HL-60 (cell line): ENCODE measurements at regions not wholly inside any gene's neighbourhood (a gene's known extent, or its start where the extent isn't known, plus 50 kb on each side); places are given as distances from the start of the nearest gene placed in this dataset.

Experiments used
- DNase-seq, 2 experiments: peaks; one replicate each; pipeline ENCODE4 v3.0.0-alpha.2; 2010 to 2020; ENCODE audit warnings: low read depth in 1 of 2, low spot score in 1 of 2
- H3K27ac ChIP-seq: fragments of 250-450 bp; sonication (Bioruptor Pico); replicated peaks from 2 replicates; pipeline ENCODE4 v1.5.1; 2020; ENCODE audit warnings: mild to moderate bottlenecking, moderate library complexity
- H3K27me3 ChIP-seq: fragments of 250-450 bp; sonication (Bioruptor Pico); 2 replicates; pipeline ENCODE4 v1.5.1; 2021; ENCODE audit warnings: mild to moderate bottlenecking, moderate library complexity; ENCODE audit not compliant: insufficient read depth, poor library complexity, severe bottlenecking
- H3K4me3 ChIP-seq: replicated peaks from 2 replicates; pipeline ENCODE4 v1.5.1; 2011; ENCODE audit warnings: mild to moderate bottlenecking, control low read depth, low read length; ENCODE audit not compliant: insufficient read depth
- CTCF ChIP-seq: IDR thresholded peaks from one replicate; pipeline ENCODE4 v1.5.1; 2011; ENCODE audit warnings: low read length, control low read depth, inconsistent platforms; ENCODE audit not compliant: insufficient read depth
- GABPA ChIP-seq: IDR thresholded peaks from 2 replicates; pipeline ENCODE4 v1.6.1; 2012; ENCODE audit warnings: low read depth
- POLR2AphosphoS5 ChIP-seq: IDR thresholded peaks from 2 replicates; pipeline ENCODE4 v1.6.1; 2012; ENCODE audit warnings: low read depth
- SPI1 ChIP-seq: IDR thresholded peaks from 2 replicates; pipeline ENCODE4 v1.6.1; 2012; ENCODE audit warnings: low read depth, mild to moderate bottlenecking, borderline replicate concordance
- TF ChIP-seq, protein P1 (sequence below): IDR thresholded peaks from 2 replicates; pipeline ENCODE4 v1.6.1; 2012; ENCODE audit warnings: low read depth; ENCODE audit not compliant: insufficient replicate concordance

- Histone ChIP-seq H3K4me3 (no peak overlapping the region), H3K27ac (no peak overlapping the region), H3K27me3 (no peaks in the 10 kb centered on the region)
- TF ChIP-seq POLR2AphosphoS5 (no peak), CTCF (no peak), GABPA (no peak), SPI1 (no peak)
- TF ChIP-seq, protein P1, sequence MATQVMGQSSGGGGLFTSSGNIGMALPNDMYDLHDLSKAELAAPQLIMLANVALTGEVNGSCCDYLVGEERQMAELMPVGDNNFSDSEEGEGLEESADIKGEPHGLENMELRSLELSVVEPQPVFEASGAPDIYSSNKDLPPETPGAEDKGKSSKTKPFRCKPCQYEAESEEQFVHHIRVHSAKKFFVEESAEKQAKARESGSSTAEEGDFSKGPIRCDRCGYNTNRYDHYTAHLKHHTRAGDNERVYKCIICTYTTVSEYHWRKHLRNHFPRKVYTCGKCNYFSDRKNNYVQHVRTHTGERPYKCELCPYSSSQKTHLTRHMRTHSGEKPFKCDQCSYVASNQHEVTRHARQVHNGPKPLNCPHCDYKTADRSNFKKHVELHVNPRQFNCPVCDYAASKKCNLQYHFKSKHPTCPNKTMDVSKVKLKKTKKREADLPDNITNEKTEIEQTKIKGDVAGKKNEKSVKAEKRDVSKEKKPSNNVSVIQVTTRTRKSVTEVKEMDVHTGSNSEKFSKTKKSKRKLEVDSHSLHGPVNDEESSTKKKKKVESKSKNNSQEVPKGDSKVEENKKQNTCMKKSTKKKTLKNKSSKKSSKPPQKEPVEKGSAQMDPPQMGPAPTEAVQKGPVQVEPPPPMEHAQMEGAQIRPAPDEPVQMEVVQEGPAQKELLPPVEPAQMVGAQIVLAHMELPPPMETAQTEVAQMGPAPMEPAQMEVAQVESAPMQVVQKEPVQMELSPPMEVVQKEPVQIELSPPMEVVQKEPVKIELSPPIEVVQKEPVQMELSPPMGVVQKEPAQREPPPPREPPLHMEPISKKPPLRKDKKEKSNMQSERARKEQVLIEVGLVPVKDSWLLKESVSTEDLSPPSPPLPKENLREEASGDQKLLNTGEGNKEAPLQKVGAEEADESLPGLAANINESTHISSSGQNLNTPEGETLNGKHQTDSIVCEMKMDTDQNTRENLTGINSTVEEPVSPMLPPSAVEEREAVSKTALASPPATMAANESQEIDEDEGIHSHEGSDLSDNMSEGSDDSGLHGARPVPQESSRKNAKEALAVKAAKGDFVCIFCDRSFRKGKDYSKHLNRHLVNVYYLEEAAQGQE = no peak
- no peak for DNase-seq
Measured at GRCh38 chr10:83734278-83734677, 405.0 kb upstream of the GHITM start.

GRCh38 chr10:83736008-83736407, 403.3 kb upstream of the GHITM start:
- H3K4me3 ChIP-seq = no peak overlapping the region
- TF ChIP-seq CTCF = no peak
- TF ChIP-seq POLR2AphosphoS5 = no peak
- TF ChIP-seq GABPA = no peak
- TF ChIP-seq, protein P1 = no peak
- H3K27ac ChIP-seq = no peak overlapping the region
- H3K27me3 ChIP-seq = no peaks in the 10 kb centered on the region
- DNase-seq = no peak

DNA sequence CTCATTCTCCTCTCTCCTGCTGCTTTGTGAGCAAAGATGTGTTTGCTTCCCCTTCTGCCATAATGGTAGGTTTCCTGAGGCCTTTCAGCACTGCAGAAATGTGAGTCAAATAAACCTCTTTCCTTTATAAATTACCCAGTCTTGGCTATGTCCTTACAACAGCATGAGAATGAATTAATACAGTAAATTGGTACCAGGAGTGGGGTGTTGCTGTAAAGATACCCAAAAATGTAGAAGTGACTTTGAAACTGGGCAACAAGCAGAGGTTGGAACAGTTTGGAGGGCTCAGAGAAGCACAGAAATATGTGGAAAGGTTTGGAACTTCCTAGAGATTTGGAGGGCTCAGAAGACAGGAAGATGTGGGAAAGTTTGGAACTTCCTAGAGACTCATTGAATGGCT, 388.7 kb upstream of the GHITM start:
- Histone ChIP-seq H3K27me3 (no peaks in the 10 kb centered on the region), H3K4me3 (no peak overlapping the region), H3K27ac (no peak overlapping the region)
- TF ChIP-seq CTCF (no peak), GABPA (no peak), SPI1 (no peak), POLR2AphosphoS5 (no peak)
- TF ChIP-seq, protein P1 = no peak
- no peak for DNase-seq
